NCI-H1092 treated with DMSO at 0.1 percent for 48 hours (cell line): ENCODE measurements at regions not wholly inside any gene's neighbourhood (a gene's known extent, or its start where the extent isn't known, plus 50 kb on each side); places are given as distances from the start of the nearest gene placed in this dataset.

Experiments
- DNase-seq: peaks from one replicate; lab custom pipeline; 2025; lab: John Stamatoyannopoulos, UW

DNA sequence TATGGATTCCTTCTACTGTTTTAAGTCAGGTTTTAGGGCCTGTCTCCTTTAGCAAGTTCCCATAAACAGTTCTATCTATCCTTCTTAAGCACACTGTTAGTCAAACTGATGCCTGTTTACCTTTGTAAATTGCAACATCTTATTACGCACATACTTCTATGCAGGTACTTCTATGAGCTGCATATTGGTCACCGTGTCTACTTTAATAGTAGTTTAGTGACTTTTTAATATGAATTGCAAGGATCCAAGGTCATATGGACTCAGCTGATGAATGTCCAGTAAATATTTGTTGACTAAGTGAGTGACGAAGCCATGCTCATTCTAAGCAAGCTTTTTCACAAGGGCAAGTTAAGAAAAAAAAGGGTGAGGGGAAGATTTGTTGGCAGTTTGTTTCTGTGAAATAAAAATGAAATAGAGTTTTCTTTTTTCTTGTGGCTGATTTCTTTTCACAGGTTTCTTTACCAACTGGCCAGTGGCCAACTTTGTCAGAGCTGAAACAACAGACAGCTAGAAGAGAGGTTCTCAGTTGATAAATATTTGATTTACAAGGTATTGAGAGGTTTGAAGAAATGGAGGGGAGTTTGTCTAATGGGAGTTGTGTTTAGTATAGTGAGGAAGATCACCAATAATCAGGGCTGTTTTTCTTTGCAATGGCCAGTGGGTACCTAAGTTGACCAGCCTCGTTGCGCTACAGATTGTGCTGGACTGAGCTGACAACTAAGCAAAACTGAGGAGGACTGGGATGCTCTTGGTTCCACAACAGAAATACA is 141.1 kb downstream of the SLC15A5 start:
- DNase-seq = no peak

DNA sequence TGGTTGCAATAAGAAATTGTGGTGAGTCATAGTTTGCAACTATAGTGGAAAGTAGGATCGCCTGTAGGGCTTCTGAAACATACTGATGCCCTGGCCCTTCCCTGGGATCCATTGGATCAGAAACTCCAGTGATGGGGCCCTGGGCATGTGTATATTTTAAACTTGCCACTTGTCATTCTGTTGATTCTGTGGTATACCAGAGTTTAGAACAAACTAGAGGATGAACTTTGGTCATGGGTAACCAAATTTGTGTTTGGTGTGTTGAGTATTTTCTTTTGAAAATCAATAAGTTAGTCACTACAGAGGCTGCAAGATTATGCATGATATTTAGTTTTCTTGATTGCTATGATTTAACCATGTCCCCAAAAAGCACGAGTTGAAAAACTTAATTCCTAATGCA is 142.2 kb downstream of the SLC15A5 start:
- no peak for DNase-seq

- no peak for DNase-seq
Measured at GRCh38 chr12:16130343-16130742, 147.1 kb downstream of the SLC15A5 start.

DNA sequence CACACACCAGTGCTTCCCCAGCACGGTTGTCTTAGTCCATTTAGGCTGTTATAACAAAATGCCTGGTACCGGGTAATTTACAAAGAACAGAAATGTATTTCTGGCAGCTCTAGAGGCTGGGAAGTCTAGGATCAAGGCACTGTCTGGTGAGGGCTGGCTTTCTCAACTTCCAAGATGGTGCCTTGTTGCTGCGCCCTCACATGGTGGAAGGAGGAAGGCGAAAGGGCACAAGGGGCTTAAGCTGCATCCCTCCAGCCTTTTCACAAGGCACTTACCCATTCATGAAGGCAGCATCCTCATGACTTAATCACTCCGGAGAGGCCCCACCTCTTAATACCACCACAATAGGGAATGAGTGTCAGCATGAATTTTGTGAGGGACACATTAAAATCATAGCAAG is 155.5 kb downstream of the SLC15A5 start:
- DNase-seq = no peak

GRCh38 chr12:16119618-16120415 is 157.7 kb downstream of the SLC15A5 start:
- no peak for DNase-seq

DNA sequence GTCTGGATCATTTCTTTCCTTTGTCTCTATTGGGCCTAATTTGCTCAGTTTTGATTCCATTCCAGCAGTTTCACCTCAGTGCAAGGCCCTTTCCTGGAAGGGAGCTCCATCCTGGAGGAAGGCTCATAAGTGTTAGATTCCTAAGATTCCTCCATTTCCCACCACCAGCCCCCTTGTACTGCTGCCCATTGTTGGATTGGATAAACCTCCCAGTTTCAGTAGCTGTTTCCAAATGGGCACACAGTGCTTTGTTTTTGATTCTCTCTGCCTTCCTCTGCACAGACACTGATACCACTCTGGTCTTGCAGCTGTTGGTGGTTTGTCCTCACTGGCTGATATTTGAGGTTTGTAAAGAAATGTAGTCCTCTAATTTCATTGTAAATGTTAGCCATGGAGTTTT is 158.9 kb downstream of the SLC15A5 start:
- no peak for DNase-seq

DNA sequence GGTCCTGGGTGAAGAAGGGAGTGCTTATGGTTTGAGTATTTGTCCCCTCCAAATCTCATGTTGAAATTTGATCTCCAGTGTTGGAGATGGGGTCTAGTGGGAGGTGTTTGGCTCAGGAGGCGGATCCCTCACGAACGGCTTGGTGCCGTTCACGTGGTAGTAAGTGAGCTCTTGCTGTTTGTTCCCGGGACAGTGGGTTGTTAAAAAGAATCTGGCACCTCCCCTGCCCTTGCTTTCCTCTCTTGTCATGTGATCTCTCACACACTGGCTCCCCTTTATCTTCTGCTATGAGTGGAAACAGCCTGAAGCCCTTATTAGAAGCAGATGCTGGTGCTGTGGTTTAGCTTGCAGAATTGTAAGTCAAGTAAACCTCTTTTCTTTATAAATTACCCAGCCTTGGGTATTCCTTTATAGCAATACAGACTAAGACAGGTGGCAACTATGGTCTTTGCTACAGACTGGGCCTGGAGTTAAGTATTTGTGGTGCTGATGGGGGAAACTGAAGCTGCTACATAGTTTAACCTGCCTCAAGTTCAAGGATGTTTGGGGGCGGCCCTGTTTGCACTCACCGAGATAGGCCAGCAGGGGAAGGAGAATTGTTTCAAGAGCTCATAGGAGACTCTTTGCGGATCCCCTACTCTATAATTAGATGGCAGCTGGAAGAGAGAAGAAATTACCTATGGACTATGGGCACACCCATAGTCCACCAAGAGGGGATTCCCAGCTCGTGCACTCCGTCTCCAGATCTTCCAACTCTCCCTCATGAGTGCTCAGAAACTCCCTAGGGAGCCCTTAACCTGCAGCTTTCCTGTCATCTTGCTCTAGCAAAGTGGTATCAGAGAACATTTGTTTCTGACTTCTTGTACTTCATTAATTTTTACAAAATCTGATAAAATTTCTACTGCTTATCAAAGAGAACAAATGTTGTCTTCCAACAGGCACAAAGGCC is 164.6 kb downstream of the SLC15A5 start:
- peak; percentile 12 for DNase-seq

- no peak for DNase-seq
Measured at GRCh38 chr12:16112130-16112529, 165.4 kb downstream of the SLC15A5 start.

DNA sequence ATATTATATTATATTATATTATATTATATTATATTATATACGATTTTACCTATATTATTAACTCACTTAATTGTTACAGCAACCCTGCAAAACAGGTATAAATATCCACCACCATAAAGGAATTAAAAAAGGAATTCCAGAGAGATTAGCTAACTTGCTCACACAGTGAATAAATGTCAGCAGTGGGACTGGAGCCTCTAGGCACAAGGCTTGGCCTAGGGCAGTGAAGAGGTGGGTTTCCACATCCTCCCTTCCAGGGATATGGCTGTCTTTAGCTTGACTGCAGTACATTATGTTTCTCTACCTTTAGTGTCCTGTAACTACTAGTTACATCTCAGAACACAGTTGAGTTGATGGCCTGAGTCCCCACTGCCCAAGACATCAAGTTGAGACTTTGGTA is 166.9 kb downstream of the SLC15A5 start:
- no peak for DNase-seq

DNA sequence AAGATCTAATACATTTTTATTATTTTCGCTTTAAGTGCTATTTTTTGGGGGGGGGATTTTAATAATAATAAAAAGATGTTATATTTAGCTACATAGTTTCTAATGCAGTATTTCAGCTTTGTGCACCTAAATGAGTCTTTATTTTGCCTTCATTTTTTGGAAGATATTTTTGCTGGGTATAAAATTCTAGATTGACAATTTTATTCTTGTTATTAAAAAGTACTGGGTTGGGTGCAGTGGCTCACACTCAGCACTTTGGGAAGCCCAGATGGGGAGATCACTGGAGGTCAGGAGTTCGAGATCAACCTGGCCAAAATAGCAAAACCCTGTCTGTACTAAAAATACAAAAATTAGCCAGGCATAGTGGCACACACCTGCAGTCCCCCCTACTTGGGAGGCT is 173.6 kb downstream of the SLC15A5 start:
- DNase-seq = no peak

GRCh38 chr12:16100206-16100605 is 177.3 kb downstream of the SLC15A5 start:
- DNase-seq = no peak

DNA sequence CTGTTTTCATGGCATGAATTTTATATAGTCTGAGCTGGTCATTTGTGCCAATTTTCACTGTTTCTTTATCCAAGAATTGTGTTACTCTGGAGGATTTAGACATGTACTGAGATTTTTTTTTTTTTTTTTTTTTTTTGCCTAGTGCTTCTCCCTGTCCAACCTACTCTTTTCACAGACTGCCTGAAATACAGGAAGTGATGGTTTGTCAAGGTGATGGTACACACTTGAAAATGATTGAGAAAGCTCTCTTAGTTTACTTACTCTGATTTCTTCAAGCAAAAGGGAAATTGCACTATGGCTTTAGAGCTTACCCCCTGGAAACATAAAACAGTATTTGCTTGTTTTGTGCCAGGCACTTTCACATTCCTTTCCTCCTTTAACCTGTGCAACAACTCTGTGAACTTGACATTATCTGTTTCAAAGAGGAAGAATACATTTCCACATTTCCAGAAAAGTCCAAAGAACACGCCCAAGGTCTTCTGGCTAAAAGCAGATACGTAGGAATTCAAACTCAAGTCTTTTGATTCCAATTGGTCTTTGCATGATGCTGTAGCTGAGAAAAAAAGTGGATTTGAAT is 181.1 kb downstream of the SLC15A5 start:
- DNase-seq = no peak

- no peak for DNase-seq
Measured at GRCh38 chr12:16095531-16096110, 181.9 kb downstream of the SLC15A5 start.

DNA sequence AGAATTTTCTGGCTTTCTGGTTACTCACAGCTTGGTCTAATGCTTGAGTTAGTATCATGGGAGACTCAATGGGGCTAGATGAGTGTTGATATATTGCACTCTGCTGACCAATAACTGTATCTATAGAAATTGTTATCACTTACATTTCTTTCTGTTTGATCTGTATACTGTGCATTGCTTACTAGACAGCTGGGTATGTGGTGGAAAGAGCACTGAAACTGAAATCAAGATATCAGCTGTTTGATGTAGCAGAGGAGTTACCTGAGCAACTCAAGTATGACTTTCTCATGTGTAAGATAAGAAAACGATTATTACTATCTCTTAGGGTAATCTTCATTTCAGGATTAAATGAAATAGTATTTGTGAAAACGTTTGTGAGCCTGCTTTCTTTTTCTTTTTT is 183.0 kb downstream of the SLC15A5 start:
- DNase-seq = no peak

GRCh38 chr12:16093825-16094224 is 182.7 kb downstream of the DERA start:
- DNase-seq = no peak

- no peak for DNase-seq
Measured at GRCh38 chr12:16090974-16091373, 179.8 kb downstream of the DERA start.

DNA sequence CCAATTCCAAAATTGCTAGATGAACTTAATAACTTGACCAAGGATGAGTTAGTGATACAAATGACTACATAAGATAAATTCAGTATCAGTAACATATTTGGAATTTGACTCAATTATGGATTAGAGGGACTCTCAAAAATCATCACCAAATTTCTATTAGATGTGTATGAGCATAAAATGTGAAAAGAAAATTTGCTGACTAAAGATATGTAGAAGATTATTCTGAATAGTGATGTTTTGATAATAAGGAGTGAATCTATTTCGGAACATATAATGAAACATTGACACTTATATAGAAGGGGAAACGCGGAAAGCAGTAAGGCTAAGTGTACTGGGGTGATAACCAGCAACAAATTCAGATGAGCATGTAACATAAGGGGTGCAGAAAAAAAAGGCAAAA is 177.3 kb downstream of the DERA start:
- DNase-seq = no peak
